ENCODE measurements at regions not wholly inside any gene's neighbourhood (a gene's known extent, or its start where the extent isn't known, plus 50 kb on each side); places are given as distances from the start of the nearest gene placed in this dataset.
"Not testable (repeated sequence)": the region's sequence is repeated elsewhere in the genome, so short reads cannot be mapped to it uniquely, and the experiment has no call there.

- DNase-seq = not testable (repeated sequence)
These were observed 101.7 kb upstream of the NIPA1 start for GRCh38 chr15:22684786-22685185.

GRCh38 chr15:22699881-22700280 lies 86.6 kb upstream of the NIPA1 start:
- DNase-seq = not testable (repeated sequence)

- not testable (repeated sequence) for DNase-seq
These were observed 75.6 kb upstream of the NIPA1 start for GRCh38 chr15:22710831-22711341.

- not testable (repeated sequence) for DNase-seq
These were observed 72.5 kb upstream of the NIPA1 start for GRCh38 chr15:22713933-22714332.

GRCh38 chr15:22714358-22715132 lies 71.9 kb upstream of the NIPA1 start:
- DNase-seq = not testable (repeated sequence)

- peak; percentile 20 for DNase-seq
These were observed 71.2 kb upstream of the NIPA1 start for GRCh38 chr15:22715133-22715845.

- not testable (repeated sequence) for DNase-seq
These were observed 66.5 kb upstream of the NIPA1 start for GRCh38 chr15:22719980-22720379.

- peak; percentile 46 for DNase-seq
These were observed 60.3 kb upstream of the NIPA1 start for GRCh38 chr15:22726104-22726503.

- not testable (repeated sequence) for DNase-seq
These were observed 51.4 kb upstream of the NIPA1 start for GRCh38 chr15:22735067-22735466.

- DNase-seq = no peak
These were observed 50.7 kb upstream of the NIPA1 start for GRCh38 chr15:22735781-22736180.

- not testable (repeated sequence) for DNase-seq
These were observed 50.2 kb upstream of the NIPA1 start for GRCh38 chr15:22736200-22736599.
